ENCODE measurements at regions not wholly inside any gene's neighbourhood (a gene's known extent, or its start where the extent isn't known, plus 50 kb on each side); places are given as distances from the start of the nearest gene placed in this dataset.
"Not testable (repeated sequence)": the region's sequence is repeated elsewhere in the genome, so short reads cannot be mapped to it uniquely, and the experiment has no call there.

GRCh38 chr2:114018464-114018863 is 128.6 kb downstream of the ACTR3 start:
- FAIRE-seq; H3K27me3 ChIP-seq (ENCODE audit: control insufficient read depth, insufficient read depth, low read length); DNase-seq (ENCODE audit: low read depth); H3K4me3 ChIP-seq (ENCODE audit: low read depth, low read length); H3K36me3 ChIP-seq (ENCODE audit: control insufficient read depth, insufficient read depth, low read length): not testable (repeated sequence)

GRCh38 chr2:114020668-114021067 is 130.8 kb downstream of the ACTR3 start:
- no peak for TF ChIP-seq CTCF (IDR thresholded peaks at IDR 0.05; ENCODE audit: insufficient read depth, low read length, severe bottlenecking)
- no peaks in the 10 kb centered on the region for H3K36me3 ChIP-seq (ENCODE audit: control insufficient read depth, insufficient read depth, low read length)
- H3K27me3 ChIP-seq (ENCODE audit: control insufficient read depth, insufficient read depth, low read length): no peaks in the 10 kb centered on the region
- H3K4me3 ChIP-seq (ENCODE audit: low read depth, low read length): no peak overlapping the region
- DNase-seq (ENCODE audit: low read depth): no peak
- no peak for FAIRE-seq

- no peak for TF ChIP-seq CTCF (IDR thresholded peaks at IDR 0.05; ENCODE audit: insufficient read depth, low read length, severe bottlenecking)
- DNase-seq (ENCODE audit: low read depth) (peak; percentile 99), FAIRE-seq (no peak)
- Histone ChIP-seq H3K36me3 (ENCODE audit: control insufficient read depth, insufficient read depth, low read length) (no peaks in the 10 kb centered on the region), H3K4me3 (ENCODE audit: low read depth, low read length) (no peak overlapping the region), H3K27me3 (ENCODE audit: control insufficient read depth, insufficient read depth, low read length) (no peaks in the 10 kb centered on the region)
These were observed 132.6 kb downstream of the ACTR3 start for GRCh38 chr2:114022360-114023085.

GRCh38 chr2:114024326-114024725 is 134.4 kb downstream of the ACTR3 start:
- Histone ChIP-seq H3K4me3 (ENCODE audit: low read depth, low read length) (no peak overlapping the region), H3K27me3 (ENCODE audit: control insufficient read depth, insufficient read depth, low read length) (no peaks in the 10 kb centered on the region), H3K36me3 (ENCODE audit: control insufficient read depth, insufficient read depth, low read length) (no peaks in the 10 kb centered on the region)
- no peak for TF ChIP-seq CTCF (IDR thresholded peaks at IDR 0.05; ENCODE audit: insufficient read depth, low read length, severe bottlenecking)
- DNase-seq (ENCODE audit: low read depth) (no peak), FAIRE-seq (no peak)

- Histone ChIP-seq H3K4me3 (ENCODE audit: low read depth, low read length) (no peak overlapping the region), H3K27me3 (ENCODE audit: control insufficient read depth, insufficient read depth, low read length) (no peaks in the 10 kb centered on the region), H3K36me3 (ENCODE audit: control insufficient read depth, insufficient read depth, low read length) (no peaks in the 10 kb centered on the region)
- no peak for TF ChIP-seq CTCF (IDR thresholded peaks at IDR 0.05; ENCODE audit: insufficient read depth, low read length, severe bottlenecking)
- FAIRE-seq (no peak), DNase-seq (ENCODE audit: low read depth) (no peak)
These were observed 135.1 kb downstream of the ACTR3 start for GRCh38 chr2:114025030-114025429.

GRCh38 chr2:114027437-114027836 is 137.5 kb downstream of the ACTR3 start:
- no peak overlapping the region for H3K4me3 ChIP-seq (ENCODE audit: low read depth, low read length)
- H3K27me3 ChIP-seq (ENCODE audit: control insufficient read depth, insufficient read depth, low read length): no peaks in the 10 kb centered on the region
- no peaks in the 10 kb centered on the region for H3K36me3 ChIP-seq (ENCODE audit: control insufficient read depth, insufficient read depth, low read length)
- TF ChIP-seq CTCF (IDR thresholded peaks at IDR 0.05; ENCODE audit: insufficient read depth, low read length, severe bottlenecking): no peak
- FAIRE-seq (no peak), DNase-seq (ENCODE audit: low read depth) (no peak)

Data from bronchial epithelial cell (primary cell).